Activated gamma-delta T cell treated with Interleukin-2 at 50 U/mL for 16 hours (primary cell): ENCODE measurements at regions not wholly inside any gene's neighbourhood (a gene's known extent, or its start where the extent isn't known, plus 50 kb on each side); places are given as distances from the start of the nearest gene placed in this dataset.
"Not testable (repeated sequence)": the region's sequence is repeated elsewhere in the genome, so short reads cannot be mapped to it uniquely, and the experiment has no call there.

Experiments used
- DNase-seq: peaks from one replicate; pipeline ENCODE4 v3.0.0-alpha.2; 2020

DNA sequence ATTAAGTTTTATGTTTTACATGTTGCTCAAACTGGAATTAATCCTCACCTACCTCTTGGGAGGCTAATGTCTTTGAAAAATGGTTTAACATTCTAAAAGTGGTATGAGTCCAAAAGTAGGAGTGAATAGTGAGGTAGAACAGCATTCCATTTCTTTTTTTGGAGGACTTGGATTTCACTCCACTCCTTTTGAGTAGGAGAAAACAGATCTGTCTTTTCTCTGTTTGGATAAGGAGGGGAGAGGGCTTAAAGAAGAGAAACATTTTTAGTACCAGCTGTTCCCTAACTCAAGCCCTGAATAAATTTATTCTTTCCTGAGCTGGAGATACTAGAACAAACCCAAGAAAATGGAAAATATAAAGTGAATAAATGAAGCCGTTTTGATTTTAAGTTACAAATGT is 687.9 kb downstream of the MECOM start:
- no peak for DNase-seq

DNA sequence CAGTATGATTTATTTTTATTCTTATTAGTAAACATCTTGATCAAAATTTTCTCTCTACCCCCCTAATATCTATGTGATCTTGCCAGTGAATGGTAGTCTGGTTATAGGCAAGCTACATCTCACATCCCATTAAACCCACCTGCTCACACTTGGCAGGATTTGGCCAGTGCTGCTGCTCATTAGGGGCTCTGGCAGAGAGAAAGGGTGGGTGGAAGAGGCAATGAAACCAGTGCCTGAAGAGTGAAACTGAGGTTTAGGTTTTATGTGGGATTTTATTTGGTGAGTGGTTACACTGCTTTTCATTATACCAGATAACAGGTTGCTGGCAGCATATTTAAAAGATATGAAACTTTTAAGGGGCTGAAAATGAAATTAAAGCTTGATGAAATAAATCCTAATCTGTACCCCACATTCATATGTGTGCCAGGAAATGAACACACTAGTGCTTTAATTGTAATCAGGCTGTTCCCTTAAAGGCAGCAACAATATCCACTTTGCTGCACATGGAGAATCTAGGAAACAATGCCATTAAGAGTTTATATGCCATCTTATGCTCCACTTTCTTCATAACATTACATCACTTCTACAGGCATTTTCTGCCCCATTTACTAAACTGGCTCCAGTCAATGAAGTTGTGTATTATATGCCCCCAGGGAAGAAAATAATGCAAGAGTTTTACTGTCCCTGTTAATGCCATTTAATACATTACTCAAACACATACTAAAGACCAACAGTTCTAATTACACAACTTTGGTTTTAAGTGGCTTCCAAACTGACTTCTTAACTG is 688.7 kb downstream of the MECOM start:
- DNase-seq = no peak

DNA sequence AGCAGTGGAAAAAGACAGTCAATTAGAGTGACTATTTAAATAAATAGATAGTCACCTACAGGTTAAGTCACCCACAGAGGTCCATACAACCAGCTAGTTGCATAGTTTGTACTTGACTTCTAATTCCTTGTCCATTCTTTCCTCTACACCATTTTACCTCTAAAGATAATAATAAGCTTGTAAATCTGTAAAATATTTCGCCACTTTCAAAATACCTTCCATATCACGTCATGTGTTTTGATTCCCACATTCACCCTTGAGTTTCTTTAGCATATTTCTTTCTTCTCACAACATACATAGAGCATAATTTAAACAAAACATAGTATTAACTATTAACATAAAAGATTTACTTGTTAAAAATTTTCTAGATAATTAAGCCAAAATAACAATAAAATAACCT is 689.6 kb downstream of the MECOM start:
- DNase-seq = no peak

DNA sequence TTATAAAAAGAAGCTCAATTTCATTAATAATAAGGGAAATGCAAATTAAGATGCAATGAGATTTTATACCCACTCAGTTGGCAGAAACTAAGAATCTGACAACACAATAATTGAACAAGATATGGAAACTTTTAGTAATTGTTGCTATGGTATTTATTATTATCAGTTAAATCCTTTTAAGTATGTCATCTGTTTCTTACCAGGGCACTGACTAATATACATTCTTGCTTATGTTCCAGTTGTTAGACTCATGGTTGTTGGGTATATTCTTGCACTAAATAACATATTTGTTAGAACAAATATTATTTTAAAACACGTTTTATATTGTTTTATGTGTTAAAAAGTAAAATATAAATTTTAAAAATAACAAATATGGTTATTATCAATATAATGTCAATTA is 690.3 kb downstream of the MECOM start:
- DNase-seq = no peak

GRCh38 chr3:168968609-168969008 is 694.9 kb downstream of the MECOM start:
- DNase-seq = no peak

DNA sequence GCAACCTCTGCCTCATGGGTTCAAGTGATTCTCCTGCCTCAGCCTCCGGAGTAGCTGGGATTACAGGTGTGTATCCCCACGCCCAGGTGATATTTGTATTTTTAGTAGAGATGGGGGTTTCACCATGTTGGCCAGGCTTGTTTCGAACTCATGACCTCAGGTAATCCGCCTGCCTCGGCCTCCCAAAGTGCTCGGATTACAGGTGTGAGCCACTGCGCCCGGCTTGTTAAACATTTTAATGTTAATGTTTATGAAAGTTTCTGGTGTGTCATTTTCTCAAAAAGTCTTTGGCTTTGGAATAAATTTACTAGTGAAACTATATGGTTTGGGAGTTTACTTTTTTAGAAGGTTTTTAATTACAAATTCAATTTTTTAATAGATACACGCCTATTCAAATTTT is 698.8 kb downstream of the MECOM start:
- no peak for DNase-seq

DNA sequence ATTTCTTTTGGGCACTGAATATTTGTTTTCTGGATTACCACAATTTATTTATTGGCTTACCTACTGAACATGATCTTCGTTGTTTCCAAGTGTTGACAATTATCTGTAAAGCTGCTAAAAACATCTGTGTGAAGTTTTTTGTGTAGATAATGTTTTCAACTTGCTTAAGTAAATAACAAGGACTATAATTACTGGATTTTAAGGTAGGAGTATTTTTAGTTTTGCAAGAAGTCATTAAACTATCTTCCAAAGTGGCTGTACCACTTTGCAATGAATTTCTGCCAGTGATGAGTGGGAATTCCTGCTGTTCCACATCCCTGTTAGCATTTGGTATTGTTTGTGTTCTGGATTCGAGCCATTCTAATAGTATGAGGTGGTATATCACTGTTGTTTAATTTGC is 702.2 kb downstream of the MECOM start:
- no peak for DNase-seq

GRCh38 chr3:168959731-168960130 is 703.8 kb downstream of the MECOM start:
- no peak for DNase-seq

DNA sequence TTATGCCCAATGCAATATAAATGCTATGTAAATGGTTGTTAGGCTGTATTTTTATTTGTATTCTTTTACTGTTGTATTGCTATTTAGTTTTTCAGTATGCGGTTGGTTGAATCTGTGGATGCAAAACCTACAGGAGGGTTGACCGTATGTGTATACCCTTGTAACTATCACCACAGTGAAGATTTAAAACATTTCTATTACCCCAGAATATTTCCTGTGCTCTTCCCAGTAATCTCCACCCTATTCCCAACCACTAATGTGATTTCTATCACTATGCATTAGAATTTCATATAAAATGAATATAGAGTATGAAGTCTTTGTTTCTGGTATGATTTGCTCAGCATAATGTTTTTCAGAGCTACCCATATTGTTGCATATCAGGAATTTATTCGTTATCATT is 705.0 kb downstream of the MECOM start:
- no peak for DNase-seq

- no peak for DNase-seq
Observed at GRCh38 chr3:168956076-168956475, 707.4 kb downstream of the MECOM start.

- DNase-seq = no peak
Observed at GRCh38 chr3:168952551-168952950, 711.0 kb downstream of the MECOM start.

DNA sequence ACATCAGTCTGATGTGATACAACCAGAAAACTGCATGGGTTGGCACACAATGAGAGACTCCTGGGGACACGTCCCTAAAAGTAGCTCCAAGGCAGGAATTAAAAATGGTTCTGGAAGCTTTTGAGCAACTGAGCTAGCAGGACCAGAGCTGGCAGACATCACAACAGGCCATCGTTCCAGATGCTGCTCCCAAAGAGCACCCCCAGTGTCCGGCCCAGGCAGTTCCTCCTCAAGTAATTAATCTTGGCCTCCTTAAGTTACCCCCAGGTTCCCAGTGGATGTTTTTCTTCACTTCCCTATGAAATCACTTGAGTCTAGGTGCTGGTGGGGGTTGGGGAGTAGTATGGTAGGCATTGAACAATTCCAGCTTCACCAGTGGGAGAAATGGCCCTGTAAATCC is 711.6 kb downstream of the MECOM start:
- DNase-seq = no peak

DNA sequence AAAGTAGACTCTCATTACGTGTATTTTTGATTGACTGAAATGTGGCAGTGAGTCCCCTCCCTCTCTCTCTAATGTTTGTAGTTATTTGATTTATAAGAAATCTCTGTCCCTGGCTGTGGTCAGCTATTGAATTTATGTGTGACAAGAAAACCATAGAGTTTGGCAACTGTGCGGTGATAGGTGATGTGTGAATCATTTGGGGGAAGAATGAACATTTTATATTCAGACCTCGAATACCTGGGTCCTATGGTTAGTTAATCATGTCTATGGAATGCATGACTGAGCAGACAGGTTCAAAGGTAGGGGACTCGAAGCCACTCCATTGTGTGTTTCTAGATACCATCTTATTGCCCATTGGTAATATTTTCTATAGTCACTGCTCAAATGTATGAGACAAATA is 712.1 kb downstream of the MECOM start:
- no peak for DNase-seq

GRCh38 chr3:168950622-168951021 is 712.9 kb downstream of the MECOM start:
- no peak for DNase-seq

DNA sequence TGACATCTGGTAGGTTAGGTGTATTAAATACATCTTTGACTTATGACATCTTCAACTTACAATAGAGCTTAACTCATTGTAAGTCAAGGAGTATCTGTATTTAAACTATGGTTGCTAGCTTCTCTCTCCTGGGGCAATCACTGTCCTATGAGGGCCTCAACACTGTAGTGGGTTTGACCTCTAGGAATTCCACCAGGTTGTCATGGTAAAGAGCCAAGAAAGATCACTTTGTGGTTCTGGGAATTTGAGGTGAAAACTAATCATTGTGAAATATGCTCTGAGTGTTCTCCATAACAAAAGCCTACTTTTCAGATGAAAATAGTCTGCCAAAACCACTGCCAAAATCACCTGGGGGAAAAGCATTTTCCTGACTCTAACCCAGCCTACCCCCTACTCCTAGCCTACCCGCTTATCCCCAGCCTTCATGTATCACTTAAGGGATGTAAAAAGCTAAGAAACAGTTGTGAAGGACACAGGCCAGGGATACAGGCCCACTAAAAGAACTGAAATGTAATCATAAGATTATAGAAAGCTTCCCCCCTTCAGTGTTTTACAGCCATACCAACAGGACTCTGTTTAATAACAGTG is 723.8 kb downstream of the MECOM start:
- no peak for DNase-seq

DNA sequence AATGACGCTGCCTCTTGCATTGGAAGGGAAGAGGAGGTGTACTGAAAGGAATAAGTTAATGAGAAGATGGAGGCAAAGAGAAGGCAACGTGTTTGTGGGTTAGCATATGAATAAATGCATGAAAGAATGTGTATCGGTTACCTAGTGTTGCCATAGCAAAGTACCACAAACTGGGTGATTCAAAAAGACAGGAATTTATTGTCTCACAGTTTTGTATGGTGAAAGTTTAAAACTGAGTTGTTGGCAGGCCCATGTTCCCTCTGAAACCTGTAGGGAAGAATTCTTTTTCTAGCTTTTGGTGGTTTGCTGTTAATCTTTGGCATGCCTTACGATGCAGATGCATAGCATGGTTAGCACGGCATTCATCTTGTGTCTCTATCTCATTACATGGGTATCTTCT is 729.9 kb downstream of the MECOM start:
- DNase-seq = no peak

DNA sequence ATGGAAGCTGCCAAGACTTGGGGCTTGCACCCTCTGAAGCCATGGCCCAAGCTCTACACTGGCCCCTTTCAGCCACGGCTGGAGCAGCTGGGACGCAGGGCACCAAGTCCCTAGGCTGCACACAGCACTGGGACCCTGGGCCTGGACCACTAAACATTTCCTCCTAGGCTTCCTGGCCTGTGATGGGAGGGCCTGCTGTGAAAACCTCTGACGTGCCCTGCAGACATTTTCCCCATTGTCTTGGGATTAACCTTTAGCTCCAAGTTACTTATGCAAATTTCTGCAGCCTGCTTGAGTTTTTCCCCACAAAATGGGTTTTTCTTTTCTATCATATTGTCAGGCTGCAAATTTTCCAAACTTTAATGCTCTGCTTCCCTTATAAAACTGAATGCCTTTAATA is 733.5 kb downstream of the MECOM start:
- not testable (repeated sequence) for DNase-seq

DNA sequence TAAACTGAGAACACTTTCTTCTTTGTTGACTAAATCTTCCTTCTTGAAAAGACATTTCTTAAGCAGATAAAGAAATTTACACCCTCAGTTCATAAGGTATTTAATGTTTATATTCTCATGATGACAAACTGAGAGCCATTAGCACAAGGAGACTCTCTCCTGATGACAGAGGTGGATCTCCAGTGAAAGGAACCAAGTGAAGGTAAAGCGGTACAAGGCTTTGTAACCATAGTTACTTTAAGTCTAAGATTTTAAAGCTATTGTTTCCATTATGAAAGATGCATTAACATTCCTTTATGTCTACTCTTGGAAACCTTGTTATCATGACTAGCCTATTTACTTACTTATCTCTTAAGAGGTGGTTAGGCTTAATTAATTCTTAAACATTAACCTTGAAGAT is 737.1 kb downstream of the MECOM start:
- no peak for DNase-seq

- DNase-seq = no peak
Observed at GRCh38 chr3:168925568-168925967, 737.9 kb downstream of the MECOM start.

- DNase-seq = no peak
Observed at GRCh38 chr3:168914662-168915061, 748.9 kb downstream of the MECOM start.

DNA sequence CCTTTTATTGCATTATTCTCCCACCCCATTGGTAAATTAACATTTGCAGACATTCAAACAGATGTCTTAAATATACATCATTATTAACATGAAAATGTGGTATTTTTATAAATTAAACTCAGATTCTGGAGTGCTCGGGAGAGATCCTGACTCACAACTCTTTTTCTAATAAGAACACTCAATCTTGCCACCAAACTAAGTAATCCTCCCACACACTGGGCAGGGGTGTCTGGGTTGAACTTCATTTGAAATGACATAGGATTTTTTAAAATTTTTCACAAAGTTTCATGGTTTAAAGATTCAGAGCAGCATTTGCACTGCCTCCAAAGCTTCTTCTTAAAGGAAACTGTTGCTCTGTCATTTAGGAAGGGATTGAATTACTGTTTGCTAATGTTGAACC is 754.3 kb downstream of the MECOM start:
- no peak for DNase-seq

GRCh38 chr3:168895419-168895818 is 768.1 kb downstream of the MECOM start:
- no peak for DNase-seq

DNA sequence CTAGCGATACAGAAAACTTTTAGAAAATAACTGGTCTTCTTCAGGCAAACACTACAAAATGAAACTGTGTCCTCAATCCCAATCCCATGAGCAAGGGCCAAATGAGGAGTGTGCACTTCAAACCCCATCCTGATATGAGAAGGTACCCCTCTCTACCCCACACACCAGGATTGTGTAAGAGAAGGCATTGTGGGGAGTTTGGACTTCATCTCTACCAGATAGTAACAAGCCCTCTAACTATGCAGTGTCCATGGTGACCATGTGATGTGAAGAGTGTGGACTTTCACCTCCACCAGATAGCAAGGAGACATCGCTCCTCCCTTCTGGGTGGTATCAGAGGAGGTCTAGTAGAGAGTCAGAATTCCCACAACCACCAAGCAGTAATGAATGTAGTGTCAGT is 769.3 kb downstream of the MECOM start:
- no peak for DNase-seq

GRCh38 chr3:168889666-168890065 is 773.8 kb downstream of the MECOM start:
- no peak for DNase-seq

DNA sequence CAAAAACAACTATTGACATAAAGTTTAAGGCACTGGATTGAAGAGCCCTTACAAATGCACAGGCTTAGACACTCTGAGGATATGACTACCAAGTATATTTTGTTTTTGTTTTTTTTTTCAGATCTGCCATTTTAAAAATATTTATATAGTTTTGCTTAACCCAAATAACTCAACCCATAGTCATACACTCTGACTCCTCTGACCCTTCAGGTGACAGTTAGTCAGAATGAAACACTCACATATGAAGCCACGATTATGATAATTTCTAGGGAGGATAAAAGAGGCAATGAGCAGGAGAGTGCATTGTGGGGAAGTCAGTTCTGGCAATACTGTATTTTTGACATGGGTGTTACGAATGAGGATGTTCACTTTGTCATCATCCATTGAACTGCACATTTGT is 774.7 kb downstream of the MECOM start:
- no peak for DNase-seq
